Ovary (tissue), 7 donors: ENCODE measurements at regions not wholly inside any gene's neighbourhood (a gene's known extent, or its start where the extent isn't known, plus 50 kb on each side); places are given as distances from the start of the nearest gene placed in this dataset.
A peak's percentile ranks its signal among the peaks of the same experiment; 100 is the strongest.

Experiments used
- DNase-seq, 5 donors: peaks; one replicate each; pipeline ENCODE4 v3.0.0-alpha.2; 2019 to 2020
- H3K27ac ChIP-seq, 2 donors: fragments of 200-600 bp; one replicate each; pipeline versions ENCODE4 v1.5.1 to v1.8.0; 2019 to 2022
- H3K27me3 ChIP-seq: fragments of 200-600 bp; one replicate; pipeline ENCODE4 v1.8.0; 2022
- H3K36me3 ChIP-seq: fragments of 200-600 bp; sonication (generic); one replicate; pipeline ENCODE4 v1.5.1; 2019
- H3K4me1 ChIP-seq: one replicate; pipeline ENCODE4 v1.8.1; 2013; ENCODE audit warnings: mild to moderate bottlenecking, moderate library complexity; ENCODE audit not compliant: insufficient read depth
- H3K4me3 ChIP-seq: fragments of 200-600 bp; sonication (generic); one replicate; pipeline ENCODE4 v1.5.1; 2017
- H3K9me3 ChIP-seq, 2 donors: fragments of 200-600 bp in 1 of 2; sonication (generic) in 1 of 2; one replicate each; pipeline versions ENCODE4 v1.5.1 to v1.8.1; 2013 to 2019; ENCODE audit warnings: mild to moderate bottlenecking in 1 of 2, moderate library complexity in 1 of 2
- EP300 ChIP-seq: sonication (generic); formaldehyde crosslinking; IDR thresholded peaks from one replicate; pipeline ENCODE4 v1.6.1; 2017; ENCODE audit warnings: antibody characterized with exemption
- POLR2A ChIP-seq: fragments of 450-650 bp; IDR thresholded peaks from one replicate; pipeline ENCODE4 v1.6.1; 2017; ENCODE audit warnings: antibody characterized with exemption, mild to moderate bottlenecking, moderate library complexity
- WGBS, 3 donors: extraction: QIAGEN DNeasy Blood & Tissue Kit in 1 of 3; methylation state at CpG; one replicate each; pipeline versions ENCODE4 v1.1.5 to v1.1.7; 2013 to 2017; 5-methylcytosine and 5-hydroxymethylcytosine counted together
- intact Hi-C, 4 donors: fragments of 100-400 bp; cut with DNase I; formaldehyde crosslinking; loops; one replicate each; pipeline versions ENCODE4 v1.11.0 to v1.15.1; 2022 to 2023
- TF ChIP-seq, protein P1 (sequence below), 3 donors: fragments of 450-650 bp in 2 of 3; fragments of 200-600 bp in 1 of 3; IDR thresholded peaks; one replicate each; pipeline versions ENCODE4 v1.5.1 to v1.8.0; 2016 to 2022; ENCODE audit warnings: antibody characterized with exemption in 3 of 3, mild to moderate bottlenecking in 1 of 3
- donor health status: DM: no; HTN: no; CAD: no; lungs with moderate emphysema.
- donor health status: DM: no; HTN: no; CAD: no.
- donor health status: Bipolar disorder and iron deficiency.
- donor health status: DM: no; HTN: no; CAD: no.
- donor health status: DM: yes; HTN: yes; CAD: no.

DNA sequence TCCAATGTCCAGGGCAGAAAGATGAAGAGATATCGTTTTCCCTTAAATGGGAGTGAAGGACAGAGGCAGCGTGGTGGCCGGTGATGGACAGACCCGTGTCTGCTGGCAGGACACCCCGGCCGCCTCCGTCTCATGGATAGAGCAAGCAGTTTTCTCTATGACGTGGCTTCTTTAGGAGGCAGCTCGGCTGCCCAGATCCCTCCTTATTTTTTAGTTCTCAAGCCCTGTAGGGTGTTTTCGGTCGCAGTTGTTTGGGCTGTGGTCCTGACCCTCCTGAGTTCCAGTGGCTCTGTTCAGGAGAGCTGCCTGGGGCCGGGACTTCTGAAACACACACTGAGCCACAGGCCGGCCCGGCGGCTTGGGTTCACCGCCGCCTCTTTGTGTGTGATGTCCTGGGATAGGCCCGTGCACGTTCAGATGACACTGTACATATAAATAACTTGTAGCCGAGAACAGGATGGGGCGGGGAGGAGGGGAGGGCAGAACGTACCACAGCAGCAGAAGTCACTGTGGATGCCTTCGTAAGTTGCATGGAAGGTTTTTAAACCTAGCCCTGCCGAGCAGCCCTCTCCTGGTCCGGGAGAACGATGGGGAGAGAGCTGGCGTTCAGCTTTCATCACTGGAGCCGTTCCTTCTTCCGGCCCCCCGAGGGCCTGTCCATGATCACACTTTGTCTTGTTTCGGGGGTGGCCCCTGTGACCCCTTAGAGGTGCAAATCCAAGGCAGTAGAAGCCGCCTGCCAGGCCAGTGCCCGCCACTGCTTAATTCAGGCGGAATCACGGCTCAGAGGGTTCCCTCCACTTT, 65.2 kb downstream of the SIK1 start:
- H3K27me3 ChIP-seq = no peaks in the 10 kb centered on the region
- H3K27ac ChIP-seq = peak overlapping the region in 1 of 2 donors; percentile 71
- no peak for TF ChIP-seq POLR2A
- TF ChIP-seq EP300 = no peak
- TF ChIP-seq, protein P1, sequence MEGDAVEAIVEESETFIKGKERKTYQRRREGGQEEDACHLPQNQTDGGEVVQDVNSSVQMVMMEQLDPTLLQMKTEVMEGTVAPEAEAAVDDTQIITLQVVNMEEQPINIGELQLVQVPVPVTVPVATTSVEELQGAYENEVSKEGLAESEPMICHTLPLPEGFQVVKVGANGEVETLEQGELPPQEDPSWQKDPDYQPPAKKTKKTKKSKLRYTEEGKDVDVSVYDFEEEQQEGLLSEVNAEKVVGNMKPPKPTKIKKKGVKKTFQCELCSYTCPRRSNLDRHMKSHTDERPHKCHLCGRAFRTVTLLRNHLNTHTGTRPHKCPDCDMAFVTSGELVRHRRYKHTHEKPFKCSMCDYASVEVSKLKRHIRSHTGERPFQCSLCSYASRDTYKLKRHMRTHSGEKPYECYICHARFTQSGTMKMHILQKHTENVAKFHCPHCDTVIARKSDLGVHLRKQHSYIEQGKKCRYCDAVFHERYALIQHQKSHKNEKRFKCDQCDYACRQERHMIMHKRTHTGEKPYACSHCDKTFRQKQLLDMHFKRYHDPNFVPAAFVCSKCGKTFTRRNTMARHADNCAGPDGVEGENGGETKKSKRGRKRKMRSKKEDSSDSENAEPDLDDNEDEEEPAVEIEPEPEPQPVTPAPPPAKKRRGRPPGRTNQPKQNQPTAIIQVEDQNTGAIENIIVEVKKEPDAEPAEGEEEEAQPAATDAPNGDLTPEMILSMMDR (IDR thresholded peaks at IDR 0.05) = no peak
- peaks cover 11% of the 10 kb centered on the region for H3K4me1 ChIP-seq
- intact Hi-C loops = no loop called here
- H3K36me3 ChIP-seq = no peaks in the 10 kb centered on the region
- peak in 2 of 5 donors; percentile 41 to 44 for DNase-seq
- 63 to 69% (median 64%) methylated on average over 35 of the region's 35 CpGs for WGBS, 3 donors
- H3K4me3 ChIP-seq = no peak overlapping the region
- no peaks in the 10 kb centered on the region for H3K9me3 ChIP-seq

DNA sequence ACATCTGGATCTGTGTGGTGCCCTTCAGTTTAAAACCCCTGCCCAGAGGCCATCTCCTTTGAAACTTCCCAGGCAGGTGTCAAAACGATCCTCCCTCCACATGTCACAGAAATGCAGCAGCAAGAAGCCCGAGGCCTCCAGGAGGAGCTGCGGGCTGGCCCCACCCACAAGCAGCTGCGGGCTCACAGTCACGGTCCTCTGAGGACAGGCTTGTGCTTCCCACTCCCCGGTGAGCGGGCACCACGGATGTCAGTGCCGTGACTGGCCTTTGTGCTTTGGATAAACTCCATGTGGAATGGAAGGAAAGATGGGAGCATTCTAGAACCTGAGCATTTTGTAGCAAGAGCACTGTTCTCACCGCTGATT, 65.8 kb downstream of the SIK1 start:
- Histone ChIP-seq H3K9me3 (no peaks in the 10 kb centered on the region), H3K27ac (peak overlapping the region in 1 of 2 donors; percentile 71), H3K36me3 (no peaks in the 10 kb centered on the region), H3K4me3 (no peak overlapping the region), H3K27me3 (no peaks in the 10 kb centered on the region), H3K4me1 (peaks cover 11% of the 10 kb centered on the region)
- TF ChIP-seq POLR2A (no peak), EP300 (no peak)
- TF ChIP-seq, protein P1 (IDR thresholded peaks at IDR 0.05) = no peak
- WGBS, 3 donors = 55 to 82% (median 73%) methylated on average over 10 of the region's 10 CpGs
- DNase-seq = peak in 1 of 5 donors; percentile 33
- intact Hi-C loops = no loop called here

GRCh38 chr21:43360441-43361126, 66.3 kb downstream of the SIK1 start:
- no peaks in the 10 kb centered on the region for H3K36me3 ChIP-seq
- DNase-seq = peak in 1 of 5 donors; percentile 40
- no peak for TF ChIP-seq POLR2A
- TF ChIP-seq, protein P1 (IDR thresholded peaks at IDR 0.05) = no peak
- intact Hi-C loops = no loop called here
- H3K9me3 ChIP-seq = no peaks in the 10 kb centered on the region
- no peak overlapping the region for H3K27ac ChIP-seq
- 92 to 94% (median 93%) methylated on average over 32 of the region's 32 CpGs for WGBS, 3 donors
- H3K4me1 ChIP-seq = peaks cover 9% of the 10 kb centered on the region
- H3K4me3 ChIP-seq = no peak overlapping the region
- no peaks in the 10 kb centered on the region for H3K27me3 ChIP-seq

DNA sequence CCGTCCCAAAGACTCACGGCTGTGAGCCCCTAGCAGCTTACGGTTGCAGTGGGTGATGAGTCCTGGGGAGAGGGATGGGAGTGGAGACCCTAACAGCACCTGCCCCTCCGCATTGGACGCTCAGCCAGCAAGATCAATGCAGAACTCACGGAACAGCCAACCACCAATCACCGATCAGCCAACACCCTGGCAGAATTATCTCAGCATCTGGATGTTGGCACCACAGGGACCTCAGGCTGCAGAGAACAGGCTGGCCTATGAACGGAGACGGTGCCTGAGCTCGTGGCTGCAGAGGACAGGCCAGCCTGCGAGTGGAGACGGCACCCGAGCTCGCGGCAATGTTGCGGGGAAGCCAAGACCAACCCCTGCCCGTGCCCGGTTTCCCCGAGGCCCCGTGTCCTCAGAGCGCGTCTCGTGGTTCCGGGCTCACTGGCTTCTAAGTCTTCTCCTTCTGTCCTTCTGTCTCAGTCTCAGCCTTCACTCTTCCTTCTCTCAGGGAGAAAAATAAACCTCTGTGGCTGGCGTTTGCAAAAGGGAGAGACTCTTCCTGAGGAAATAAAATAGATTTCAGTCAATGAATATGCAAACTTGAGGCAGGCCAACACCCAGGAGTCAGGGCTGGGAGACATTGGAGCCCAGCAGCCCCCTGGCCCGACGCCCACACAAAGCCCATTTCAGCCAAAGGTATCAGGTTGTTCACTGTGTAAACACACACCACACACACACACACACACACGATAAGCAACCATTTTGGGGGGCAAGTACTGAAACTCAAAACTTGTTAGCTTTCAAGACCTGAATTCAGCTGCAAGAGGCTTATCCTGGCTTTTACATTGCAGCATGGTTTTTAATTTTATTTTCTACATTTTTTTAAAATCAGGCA, 67.8 kb downstream of the SIK1 start:
- H3K4me1 ChIP-seq = peaks cover 8% of the 10 kb centered on the region
- H3K27ac ChIP-seq = no peak overlapping the region
- no peaks in the 10 kb centered on the region for H3K36me3 ChIP-seq
- intact Hi-C loops = no loop called here
- no peak overlapping the region for H3K4me3 ChIP-seq
- WGBS, 3 donors = 83 to 89% (median 85%) methylated on average over 28 of the region's 28 CpGs
- peak in 1 of 5 donors; percentile 28 for DNase-seq
- H3K9me3 ChIP-seq = no peaks in the 10 kb centered on the region
- H3K27me3 ChIP-seq = no peaks in the 10 kb centered on the region
- TF ChIP-seq POLR2A = no peak
- TF ChIP-seq, protein P1 (IDR thresholded peaks at IDR 0.05) = no peak
